MM.1S (cell line): ENCODE measurements at regions not wholly inside any gene's neighbourhood (a gene's known extent, or its start where the extent isn't known, plus 50 kb on each side); places are given as distances from the start of the nearest gene placed in this dataset.
A peak's percentile ranks its signal among the peaks of the same experiment; 100 is the strongest.

ENCODE experiments used
- DNase-seq: peaks from one replicate; pipeline ENCODE4 v3.0.0-alpha.2; 2015
- H2AFZ ChIP-seq: fragments of 300-600 bp; sonication (generic); 2 replicates; pipeline ENCODE4 v1.6.0; 2016; ENCODE audit warnings: antibody characterized with exemption, low read length
- H3F3A ChIP-seq: fragments of 300-600 bp; sonication (generic); 2 replicates; pipeline ENCODE4 v1.6.1; 2016; ENCODE audit warnings: mild to moderate bottlenecking, antibody characterized with exemption, low read length, moderate library complexity, mixed read lengths; ENCODE audit not compliant: insufficient read depth
- H3K27ac ChIP-seq: fragments of 300-600 bp; sonication (generic); 2 replicates; pipeline ENCODE4 v1.5.1; 2016; ENCODE audit warnings: mild to moderate bottlenecking, low read length
- H3K27me3 ChIP-seq: fragments of 300-600 bp; sonication (generic); replicated peaks from 2 replicates; pipeline ENCODE4 v1.6.0; 2016; ENCODE audit warnings: low read length; ENCODE audit not compliant: insufficient read depth
- H3K36me3 ChIP-seq: fragments of 300-600 bp; sonication (generic); replicated peaks from 2 replicates; pipeline ENCODE4 v1.6.1; 2016; ENCODE audit warnings: mild to moderate bottlenecking, low read length, mixed read lengths; ENCODE audit not compliant: insufficient read depth
- H3K4me1 ChIP-seq: fragments of 300-600 bp; sonication (generic); 2 replicates; pipeline ENCODE4 v1.6.1; 2016; ENCODE audit warnings: low read length, mixed read lengths
- H3K4me2 ChIP-seq: fragments of 300-600 bp; sonication (generic); 2 replicates; pipeline ENCODE4 v1.6.0; 2016; ENCODE audit warnings: low read depth, low read length
- H3K4me3 ChIP-seq: fragments of 300-600 bp; sonication (generic); 2 replicates; pipeline ENCODE4 v1.5.1; 2016; ENCODE audit warnings: low read length, mixed read lengths
- H3K79me2 ChIP-seq: fragments of 300-600 bp; sonication (generic); 2 replicates; pipeline ENCODE4 v1.6.1; 2016; ENCODE audit warnings: mixed run types, low read length, mixed read lengths
- H3K9ac ChIP-seq: fragments of 300-600 bp; sonication (generic); 2 replicates; pipeline ENCODE4 v1.6.1; 2016; ENCODE audit warnings: low read length, mixed read lengths
- H3K9me2 ChIP-seq: fragments of 300-600 bp; sonication (generic); replicated peaks from 2 replicates; pipeline ENCODE4 v1.6.1; 2016; ENCODE audit warnings: mild to moderate bottlenecking, low read length, mixed read lengths; ENCODE audit not compliant: insufficient read depth
- H3K9me3 ChIP-seq: fragments of 300-600 bp; sonication (generic); replicated peaks from 2 replicates; pipeline ENCODE4 v1.6.1; 2016; ENCODE audit warnings: mild to moderate bottlenecking, low read length, mixed read lengths; ENCODE audit not compliant: insufficient read depth
- H4K20me1 ChIP-seq: fragments of 300-600 bp; sonication (generic); 2 replicates; pipeline ENCODE4 v1.6.1; 2016; ENCODE audit warnings: mild to moderate bottlenecking, low read length, moderate library complexity, mixed read lengths; ENCODE audit not compliant: insufficient read depth
- CTCF ChIP-seq: fragments of 300-600 bp; sonication (generic); IDR thresholded peaks from 2 replicates; pipeline ENCODE4 v1.5.1; 2016; ENCODE audit warnings: antibody characterized with exemption, low read length, mixed read lengths
- EZH2 ChIP-seq: fragments of 300-600 bp; sonication (generic); optimal IDR thresholded peaks from 2 replicates; pipeline ENCODE3; 2017; ENCODE audit warnings: low read depth, mild to moderate bottlenecking, antibody characterized with exemption, low read length, mixed read lengths
- EZH2phosphoT487 ChIP-seq: fragments of 300-600 bp; sonication (generic); IDR thresholded peaks from 2 replicates; pipeline ENCODE4 v1.6.1; 2018; ENCODE audit warnings: antibody characterized with exemption, low read length

- H3K9me2 ChIP-seq = no peaks in the 10 kb centered on the region
- H3K4me1 ChIP-seq = peaks cover 25% of the 10 kb centered on the region
- TF ChIP-seq CTCF = no peak
- TF ChIP-seq EZH2phosphoT487 = no peak
- no peak for TF ChIP-seq EZH2
- H3F3A ChIP-seq = peaks cover 11% of the 10 kb centered on the region
- H3K36me3 ChIP-seq = no peaks in the 10 kb centered on the region
- no peaks in the 10 kb centered on the region for H3K9me3 ChIP-seq
- H4K20me1 ChIP-seq = no peaks in the 10 kb centered on the region
- no peak overlapping the region for H3K27ac ChIP-seq
- H3K79me2 ChIP-seq = no peaks in the 10 kb centered on the region
- peak overlapping the region; percentile 21; the same call in 1 of the 2 replicates for H3K4me2 ChIP-seq
- no peak overlapping the region for H3K4me3 ChIP-seq
- H3K9ac ChIP-seq = no peak overlapping the region
- H3K27me3 ChIP-seq = no peaks in the 10 kb centered on the region
- peak overlapping the region; percentile 31; the same call in 1 of the 2 replicates for H2AFZ ChIP-seq
- DNase-seq = no peak
Observed at GRCh38 chr14:76953311-76953945, 75.1 kb downstream of the IRF2BPL start.

GRCh38 chr14:76951166-76951565 lies 77.3 kb downstream of the IRF2BPL start:
- H3K36me3 ChIP-seq = no peaks in the 10 kb centered on the region
- TF ChIP-seq EZH2 = no peak
- no peak for TF ChIP-seq EZH2phosphoT487
- TF ChIP-seq CTCF = no peak
- H3K4me2 ChIP-seq = no peak overlapping the region
- H3K4me3 ChIP-seq = no peak overlapping the region
- no peak for DNase-seq
- peaks cover 9% of the 10 kb centered on the region for H3F3A ChIP-seq
- peaks cover 30% of the 10 kb centered on the region for H3K4me1 ChIP-seq
- no peaks in the 10 kb centered on the region for H3K79me2 ChIP-seq
- no peak overlapping the region for H2AFZ ChIP-seq
- no peaks in the 10 kb centered on the region for H4K20me1 ChIP-seq
- no peaks in the 10 kb centered on the region for H3K27me3 ChIP-seq
- H3K9me2 ChIP-seq = no peaks in the 10 kb centered on the region
- H3K9me3 ChIP-seq = no peaks in the 10 kb centered on the region
- no peak overlapping the region for H3K9ac ChIP-seq
- H3K27ac ChIP-seq = no peak overlapping the region

GRCh38 chr14:76950055-76951020 lies 78.2 kb downstream of the IRF2BPL start:
- no peaks in the 10 kb centered on the region for H3K79me2 ChIP-seq
- 0 out of 2 replicates have a peak, but pooled peaks cover under 1% of the 10 kb centered on the region for H3F3A ChIP-seq
- no peaks in the 10 kb centered on the region for H3K9me3 ChIP-seq
- H3K9ac ChIP-seq = no peak overlapping the region
- no peak overlapping the region for H3K4me2 ChIP-seq
- H2AFZ ChIP-seq = no peak overlapping the region
- DNase-seq = no peak
- H3K4me3 ChIP-seq = no peak overlapping the region
- no peak overlapping the region for H3K27ac ChIP-seq
- H3K4me1 ChIP-seq = peaks cover 25% of the 10 kb centered on the region
- no peaks in the 10 kb centered on the region for H3K36me3 ChIP-seq
- no peaks in the 10 kb centered on the region for H4K20me1 ChIP-seq
- no peaks in the 10 kb centered on the region for H3K9me2 ChIP-seq
- TF ChIP-seq CTCF (no peak), EZH2 (no peak), EZH2phosphoT487 (no peak)
- no peaks in the 10 kb centered on the region for H3K27me3 ChIP-seq
